Activated T-cell treated with anti-CD3 and anti-CD28 coated beads, Interleukin-2, amount 50 U/mL, for 24 hours (primary cell): ENCODE measurements at regions not wholly inside any gene's neighbourhood (a gene's known extent, or its start where the extent isn't known, plus 50 kb on each side); places are given as distances from the start of the nearest gene placed in this dataset.

Source experiments
- DNase-seq: peaks from one replicate; pipeline ENCODE4 v3.0.0-alpha.2; 2020
- H3K27ac Mint-ChIP-seq: 2 replicates; pipeline ENCODE4 v1.8.0; 2020; ENCODE audit warnings: mild to moderate bottlenecking, mixed read lengths
- H3K27me3 Mint-ChIP-seq: 2 replicates; pipeline ENCODE4 v1.8.0; 2020; ENCODE audit warnings: mixed read lengths
- H3K36me3 Mint-ChIP-seq: 2 replicates; pipeline ENCODE4 v1.8.0; 2020; ENCODE audit warnings: low read depth, mixed read lengths
- H3K4me1 Mint-ChIP-seq: 2 replicates; pipeline ENCODE4 v1.8.0; 2020; ENCODE audit warnings: low read depth, mixed read lengths
- H3K4me3 Mint-ChIP-seq: 2 replicates; pipeline ENCODE4 v1.8.0; 2020; ENCODE audit warnings: mild to moderate bottlenecking, moderate library complexity, mixed read lengths
- H3K9me3 Mint-ChIP-seq: 2 replicates; pipeline ENCODE4 v1.8.0; 2020; ENCODE audit warnings: mixed read lengths

- Mint-ChIP-seq H3K27me3 (no peaks in the 10 kb centered on the region), H3K36me3 (no peaks in the 10 kb centered on the region), H3K27ac (no peak overlapping the region), H3K4me1 (no peaks in the 10 kb centered on the region), H3K9me3 (no peaks in the 10 kb centered on the region), H3K4me3 (no peak overlapping the region)
- no peak for DNase-seq
Observed at GRCh38 chr13:72127031-72127430, 260.0 kb upstream of the DACH1 start.

- H3K27me3 Mint-ChIP-seq = no peaks in the 10 kb centered on the region
Observed at GRCh38 chr13:72126424-72126823, 259.4 kb upstream of the DACH1 start.

GRCh38 chr13:72125561-72125960 is 258.6 kb upstream of the DACH1 start:
- no peaks in the 10 kb centered on the region for H3K36me3 Mint-ChIP-seq
- no peaks in the 10 kb centered on the region for H3K4me1 Mint-ChIP-seq

More at GRCh38 chr13:72126424-72126823, 259.4 kb upstream of the DACH1 start:
- no peaks in the 10 kb centered on the region for H3K36me3 Mint-ChIP-seq
- H3K4me3 Mint-ChIP-seq = no peak overlapping the region
- no peaks in the 10 kb centered on the region for H3K4me1 Mint-ChIP-seq
- no peak for DNase-seq
- H3K9me3 Mint-ChIP-seq = no peaks in the 10 kb centered on the region
- no peak overlapping the region for H3K27ac Mint-ChIP-seq

GRCh38 chr13:72122661-72123255 is 255.8 kb upstream of the DACH1 start:
- no peak for DNase-seq
- no peak overlapping the region for H3K27ac Mint-ChIP-seq
- H3K27me3 Mint-ChIP-seq = no peaks in the 10 kb centered on the region
- H3K9me3 Mint-ChIP-seq = no peaks in the 10 kb centered on the region
- H3K4me1 Mint-ChIP-seq = no peaks in the 10 kb centered on the region
- no peak overlapping the region for H3K4me3 Mint-ChIP-seq
- no peaks in the 10 kb centered on the region for H3K36me3 Mint-ChIP-seq

More at GRCh38 chr13:72125561-72125960, 258.6 kb upstream of the DACH1 start:
- Mint-ChIP-seq H3K27me3 (no peaks in the 10 kb centered on the region), H3K4me3 (no peak overlapping the region), H3K9me3 (no peaks in the 10 kb centered on the region), H3K27ac (no peak overlapping the region)
- DNase-seq = no peak

- no peak overlapping the region for H3K27ac Mint-ChIP-seq
- no peak for DNase-seq
- no peaks in the 10 kb centered on the region for H3K36me3 Mint-ChIP-seq
- H3K4me3 Mint-ChIP-seq = no peak overlapping the region
- H3K27me3 Mint-ChIP-seq = no peaks in the 10 kb centered on the region
- H3K9me3 Mint-ChIP-seq = no peaks in the 10 kb centered on the region
- no peaks in the 10 kb centered on the region for H3K4me1 Mint-ChIP-seq
Observed at GRCh38 chr13:72121466-72121865, 254.5 kb upstream of the DACH1 start.

- H3K4me1 Mint-ChIP-seq = no peaks in the 10 kb centered on the region
- H3K9me3 Mint-ChIP-seq = no peaks in the 10 kb centered on the region
- no peak for DNase-seq
- H3K27ac Mint-ChIP-seq = no peak overlapping the region
- no peaks in the 10 kb centered on the region for H3K27me3 Mint-ChIP-seq
- no peaks in the 10 kb centered on the region for H3K36me3 Mint-ChIP-seq
- no peak overlapping the region for H3K4me3 Mint-ChIP-seq
Observed at GRCh38 chr13:72120632-72121031, 253.6 kb upstream of the DACH1 start.

- Mint-ChIP-seq H3K27me3 (no peaks in the 10 kb centered on the region), H3K9me3 (no peaks in the 10 kb centered on the region), H3K36me3 (no peaks in the 10 kb centered on the region), H3K4me1 (no peaks in the 10 kb centered on the region), H3K4me3 (no peak overlapping the region), H3K27ac (no peak overlapping the region)
- DNase-seq = no peak
Observed at GRCh38 chr13:72113931-72114330, 246.9 kb upstream of the DACH1 start.

- Mint-ChIP-seq H3K27ac (no peak overlapping the region), H3K4me3 (no peak overlapping the region), H3K9me3 (no peaks in the 10 kb centered on the region), H3K27me3 (no peaks in the 10 kb centered on the region), H3K4me1 (no peaks in the 10 kb centered on the region), H3K36me3 (no peaks in the 10 kb centered on the region)
- DNase-seq = no peak
Observed at GRCh38 chr13:72113076-72113475, 246.1 kb upstream of the DACH1 start.

- Mint-ChIP-seq H3K27ac (no peak overlapping the region), H3K27me3 (no peaks in the 10 kb centered on the region), H3K4me3 (no peak overlapping the region), H3K36me3 (no peaks in the 10 kb centered on the region), H3K4me1 (no peaks in the 10 kb centered on the region), H3K9me3 (peaks cover 2% of the 10 kb centered on the region)
- no peak for DNase-seq
Observed at GRCh38 chr13:72112216-72112615, 245.2 kb upstream of the DACH1 start.

- Mint-ChIP-seq H3K4me1 (no peaks in the 10 kb centered on the region), H3K9me3 (peaks cover 6% of the 10 kb centered on the region), H3K27me3 (no peaks in the 10 kb centered on the region), H3K36me3 (no peaks in the 10 kb centered on the region), H3K27ac (no peak overlapping the region), H3K4me3 (no peak overlapping the region)
- no peak for DNase-seq
Observed at GRCh38 chr13:72109863-72110262, 242.9 kb upstream of the DACH1 start.

GRCh38 chr13:72104656-72105180 is 237.7 kb upstream of the DACH1 start:
- Mint-ChIP-seq H3K4me1 (no peaks in the 10 kb centered on the region), H3K27me3 (no peaks in the 10 kb centered on the region), H3K36me3 (no peaks in the 10 kb centered on the region), H3K9me3 (peaks cover 7% of the 10 kb centered on the region), H3K4me3 (no peak overlapping the region), H3K27ac (no peak overlapping the region)
- DNase-seq = no peak

- no peak for DNase-seq
- Mint-ChIP-seq H3K4me1 (no peaks in the 10 kb centered on the region), H3K27ac (no peak overlapping the region), H3K4me3 (no peak overlapping the region), H3K36me3 (no peaks in the 10 kb centered on the region), H3K9me3 (peaks cover 2% of the 10 kb centered on the region), H3K27me3 (no peaks in the 10 kb centered on the region)
Observed at GRCh38 chr13:72101768-72102400, 234.9 kb upstream of the DACH1 start.

GRCh38 chr13:72100339-72100738 is 233.3 kb upstream of the DACH1 start:
- no peak for DNase-seq
- H3K9me3 Mint-ChIP-seq = peaks cover 2% of the 10 kb centered on the region
- H3K27ac Mint-ChIP-seq = no peak overlapping the region
- H3K4me1 Mint-ChIP-seq = no peaks in the 10 kb centered on the region
- no peaks in the 10 kb centered on the region for H3K27me3 Mint-ChIP-seq
- no peak overlapping the region for H3K4me3 Mint-ChIP-seq
- no peaks in the 10 kb centered on the region for H3K36me3 Mint-ChIP-seq

GRCh38 chr13:72097568-72097967 is 230.6 kb upstream of the DACH1 start:
- no peak for DNase-seq
- H3K4me1 Mint-ChIP-seq = no peaks in the 10 kb centered on the region
- no peak overlapping the region for H3K4me3 Mint-ChIP-seq

GRCh38 chr13:72093262-72093661 is 226.3 kb upstream of the DACH1 start:
- H3K4me3 Mint-ChIP-seq = no peak overlapping the region

More at GRCh38 chr13:72097568-72097967, 230.6 kb upstream of the DACH1 start:
- Mint-ChIP-seq H3K9me3 (peaks cover 2% of the 10 kb centered on the region), H3K27ac (no peak overlapping the region), H3K27me3 (no peaks in the 10 kb centered on the region), H3K36me3 (no peaks in the 10 kb centered on the region)

More at GRCh38 chr13:72093262-72093661, 226.3 kb upstream of the DACH1 start:
- no peaks in the 10 kb centered on the region for H3K4me1 Mint-ChIP-seq
- H3K27me3 Mint-ChIP-seq = no peaks in the 10 kb centered on the region
- no peaks in the 10 kb centered on the region for H3K9me3 Mint-ChIP-seq
- no peak overlapping the region for H3K27ac Mint-ChIP-seq
- no peak for DNase-seq
- H3K36me3 Mint-ChIP-seq = no peaks in the 10 kb centered on the region
